Upper lobe of left lung (tissue), 4 donors: ENCODE measurements at regions not wholly inside any gene's neighbourhood (a gene's known extent, or its start where the extent isn't known, plus 50 kb on each side); places are given as distances from the start of the nearest gene placed in this dataset.

Experiments
- CTCF ChIP-seq, 6 experiments: fragments of 450-650 bp in 4 of 6; fragments of 200-600 bp in 2 of 6; sonication (generic) in 2 of 6; IDR thresholded peaks; one replicate each; pipeline ENCODE4 v1.5.1; 2016 to 2019; ENCODE audit warnings: antibody characterized with exemption in 6 of 6
- EP300 ChIP-seq, 4 donors: sonication (generic); formaldehyde crosslinking; IDR thresholded peaks; one replicate each; pipeline ENCODE4 v1.5.1; 2017; ENCODE audit warnings: antibody characterized with exemption in 4 of 4, control low read depth in 2 of 4
- POLR2A ChIP-seq, 4 donors: fragments of 450-650 bp; IDR thresholded peaks; one replicate each; pipeline ENCODE4 v1.5.1; 2016 to 2017; ENCODE audit warnings: antibody characterized with exemption in 4 of 4, mild to moderate bottlenecking in 2 of 4
- POLR2AphosphoS5 ChIP-seq, 2 donors: sonication (generic); formaldehyde crosslinking; IDR thresholded peaks; one replicate each; pipeline ENCODE4 v1.5.1; 2017; ENCODE audit warnings: antibody characterized with exemption in 2 of 2

DNA sequence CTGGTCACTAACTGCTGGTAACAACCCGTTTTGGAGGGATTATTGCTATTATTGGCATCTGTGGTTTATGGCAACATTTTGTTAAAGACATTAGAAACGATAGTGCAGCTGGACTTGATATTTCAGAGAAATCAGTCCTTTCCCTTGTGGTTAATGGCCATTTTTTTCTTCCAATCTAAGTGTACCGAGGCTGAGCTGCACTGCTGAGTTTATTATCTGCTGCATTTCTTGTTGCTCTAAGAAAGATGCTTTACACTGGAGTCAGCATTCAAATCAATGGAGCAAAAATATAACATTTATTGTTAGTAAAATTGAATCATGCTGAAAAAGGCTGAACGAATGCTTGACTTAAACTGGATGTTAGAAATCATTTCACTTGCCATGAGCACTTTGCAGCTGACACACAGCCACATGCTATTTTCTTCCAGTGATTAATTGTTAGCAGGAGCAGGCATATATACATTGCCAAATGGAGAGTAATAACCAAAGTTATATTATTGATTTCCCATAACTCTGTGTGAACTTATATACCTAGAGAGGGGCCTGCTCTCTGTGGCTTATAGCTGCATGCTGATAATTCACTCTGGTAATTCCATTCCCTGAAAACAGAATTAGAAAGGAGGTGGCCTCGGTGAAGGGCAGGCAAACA is 66.5 kb upstream of the TTC29 start:
- TF ChIP-seq POLR2A (IDR thresholded peaks at IDR 0.05) (no peak), CTCF (IDR thresholded peaks at IDR 0.05) (no peak), POLR2AphosphoS5 (IDR thresholded peaks at IDR 0.05) (no peak), EP300 (IDR thresholded peaks at IDR 0.05) (no peak)
